GM12878 (cell line): ENCODE measurements at regions not wholly inside any gene's neighbourhood (a gene's known extent, or its start where the extent isn't known, plus 50 kb on each side); places are given as distances from the start of the nearest gene placed in this dataset.

Experiments used
- ATAC-seq: fragments of 200-7000 bp; cut with Tn5 transposase; 3 replicates; pipeline ENCODE4 v1.9.1; 2020; ENCODE audit warnings: mild to moderate bottlenecking, moderate library complexity
- BruUV-seq: library from RNA; stranded (reverse); fragments of 400-500 nt; replicated peaks from 2 replicates; lab custom pipeline; 2021; lab: Mats Ljungman, UMichigan
- CTCF ChIA-PET: fragments of 300-600 bp; sonication (Branson Sonifier 250); formaldehyde crosslinking; extraction: SDS; loops from one replicate; lab custom pipeline; 2021; ENCODE audit warnings: inconsistent platforms; lab: Yijun Ruan, JAX
- POLR2A ChIA-PET: fragments of 350-600 bp; formaldehyde crosslinking; extraction: SDS; loops from one replicate; lab custom pipeline; 2021; ENCODE audit warnings: inconsistent platforms; lab: Charles Lee
- RAD21 ChIA-PET: fragments of 300-600 bp; sonication (Branson Sonifier 250); formaldehyde crosslinking; loops from one replicate; lab custom pipeline; 2023; ENCODE audit warnings: antibody characterized with exemption; ENCODE audit not compliant: unreplicated experiment; lab: Charles Lee
- SMC1A ChIA-PET: fragments of 300-600 bp; sonication (Branson Sonifier 250); formaldehyde crosslinking; loops from one replicate; lab custom pipeline; 2023; ENCODE audit not compliant: unreplicated experiment, uncharacterized antibody; lab: Charles Lee
- DNase-seq: peaks from one replicate; pipeline ENCODE4 v3.0.0-alpha.2; 2011; ENCODE audit warnings: low read depth, low spot score
- FAIRE-seq: peaks from 3 replicates; lab custom pipeline; 2011; peaks lifted over from hg19 to GRCh38; lab: Jason Lieb, UNC
- H2AFZ ChIP-seq: 2 replicates; pipeline ENCODE4 v1.6.0; 2011; ENCODE audit warnings: low read depth, low read length, control low read depth; ENCODE audit not compliant: control insufficient read depth
- H3K27ac ChIP-seq: 2 replicates; pipeline ENCODE4 v1.5.1; 2011; ENCODE audit warnings: control low read depth; ENCODE audit not compliant: control insufficient read depth, insufficient read depth
- H3K27me3 ChIP-seq, 2 experiments: replicated peaks in 1 of 2; 2 replicates each; pipeline versions ENCODE4 v1.6.0 to v1.6.1; 2011; ENCODE audit warnings: low read length in 1 of 2; ENCODE audit not compliant: control insufficient read depth in 2 of 2, insufficient read depth in 2 of 2
- H3K36me3 ChIP-seq, 2 experiments: 2 replicates each; pipeline ENCODE4 v1.5.1; 2011; ENCODE audit warnings: low read length in 1 of 2; ENCODE audit not compliant: control insufficient read depth in 2 of 2, insufficient read depth in 2 of 2
- H3K4me1 ChIP-seq: 2 replicates; pipeline ENCODE4 v1.6.1; 2011; ENCODE audit warnings: mild to moderate bottlenecking, low read length, moderate library complexity, mixed read lengths; ENCODE audit not compliant: control insufficient read depth, insufficient read depth
- H3K4me2 ChIP-seq: 2 replicates; pipeline ENCODE4 v1.6.0; 2011; ENCODE audit warnings: control low read depth; ENCODE audit not compliant: control insufficient read depth, insufficient read depth
- H3K4me3 ChIP-seq: fragments of 200-600 bp; sonication (generic); 2 replicates; pipeline ENCODE4 v1.5.1; 2016
- H3K79me2 ChIP-seq: 2 replicates; pipeline ENCODE4 v1.6.0; 2011; ENCODE audit warnings: low read length; ENCODE audit not compliant: control insufficient read depth, insufficient read depth
- H3K9ac ChIP-seq: 2 replicates; pipeline ENCODE4 v1.8.0; 2011; ENCODE audit warnings: low read length, control low read depth, mixed read lengths; ENCODE audit not compliant: control insufficient read depth, insufficient read depth
- H3K9me3 ChIP-seq: replicated peaks from 3 replicates; pipeline ENCODE4 v1.5.1; 2011; ENCODE audit warnings: mild to moderate bottlenecking, low read length; ENCODE audit not compliant: control insufficient read depth, insufficient read depth
- H4K20me1 ChIP-seq: 2 replicates; pipeline ENCODE4 v1.6.0; 2011; ENCODE audit not compliant: control insufficient read depth, insufficient read depth
- BMI1 ChIP-seq: fragments of 450-650 bp; IDR thresholded peaks from 2 replicates; pipeline ENCODE4 v1.6.1; 2016; ENCODE audit warnings: mild to moderate bottlenecking, moderate library complexity, borderline replicate concordance
- NR2F1 ChIP-seq: fragments of 450-650 bp; conservative IDR thresholded peaks from 2 replicates; pipeline ENCODE4 v1.6.1; 2017; ENCODE audit warnings: mild to moderate bottlenecking
- SMAD1 ChIP-seq: fragments of 450-650 bp; IDR thresholded peaks from 2 replicates; pipeline ENCODE4 v1.6.1; 2018; ENCODE audit warnings: mild to moderate bottlenecking, low read depth; ENCODE audit not compliant: partially characterized antibody
- YBX1 ChIP-seq: fragments of 450-650 bp; IDR thresholded peaks from 2 replicates; pipeline ENCODE4 v1.6.1; 2016; ENCODE audit warnings: antibody characterized with exemption
- WGBS: methylation state at CpG from one replicate; pipeline ENCODE4 v1.1.6; 2016; ENCODE audit warnings: low lambda C conversion rate; ENCODE audit not compliant: insufficient replicate concordance, insufficient coverage; ENCODE audit errors: missing lambda C conversion rate; 5-methylcytosine and 5-hydroxymethylcytosine counted together
- in situ Hi-C: fragments of 300-500 bp; cut with MboI; formaldehyde crosslinking; loops from 9 replicates; pipeline ENCODE4 v1.14.3; 2018; ENCODE audit warnings: mixed read lengths
- intact Hi-C: fragments of 100-400 bp; cut with micrococcal nuclease; formaldehyde crosslinking; loops from one replicate; pipeline ENCODE4 v1.14.2; 2022; ENCODE audit not compliant: unreplicated experiment
- TF ChIP-seq, protein P1 (sequence below): IDR thresholded peaks from 2 replicates; pipeline ENCODE4 v1.6.1; 2012; ENCODE audit warnings: low read depth, low read length, improper control_type of control experiment
- TF ChIP-seq, protein P2 (sequence below), 3 experiments: IDR thresholded peaks in 2 of 3; conservative IDR thresholded peaks in 1 of 3; 2 replicates each; pipeline ENCODE4 v1.5.1; 2011; ENCODE audit warnings: low read depth in 3 of 3, low read length in 3 of 3, mild to moderate bottlenecking in 3 of 3, control low read depth in 2 of 3, moderate library complexity in 2 of 3, inconsistent platforms in 1 of 3, mixed read lengths in 1 of 3; ENCODE audit not compliant: control insufficient read depth in 2 of 3, insufficient read depth in 1 of 3; ENCODE audit errors: extremely low read depth in 1 of 3

DNA sequence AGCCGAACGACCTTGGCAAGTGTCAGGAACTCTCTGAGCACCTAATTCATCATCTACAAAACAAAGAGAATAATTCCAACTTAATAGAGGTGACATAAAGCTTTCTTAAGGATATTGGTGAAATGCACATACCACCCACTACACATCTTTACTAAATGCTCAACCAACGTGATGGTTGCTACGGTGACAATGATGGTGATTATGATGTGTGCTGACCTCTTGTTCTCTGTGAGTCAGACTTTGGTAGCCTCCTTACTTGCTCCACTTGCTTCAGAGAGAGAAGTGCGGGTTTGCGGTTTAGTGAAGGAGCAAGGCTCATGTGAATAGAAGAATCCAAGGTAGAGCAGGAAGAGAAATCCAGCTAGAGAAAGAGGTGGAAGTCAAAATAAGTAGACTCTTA lies 52.8 kb upstream of the CLNK start:
- H3K9me3 ChIP-seq = no peaks in the 10 kb centered on the region; the same call in 1 of the 3 replicates
- BruUV-seq = no TSS peak
- in situ Hi-C loops (no loop called here), intact Hi-C loops (loop anchor here (10.0 kb wide), 1 partner anchor 733 kb away; no protein-coding TSS in a partner anchor)
- H3K27me3 ChIP-seq = no peaks in the 10 kb centered on the region
- peaks cover 19% of the 10 kb centered on the region for H3K4me1 ChIP-seq
- 95% methylated on average over 6 of the region's 6 CpGs for WGBS
- H3K4me2 ChIP-seq = no peak overlapping the region
- SMC1A ChIA-PET = interaction anchor here (1.5 to 6.9 kb wide), 2 partner anchors 9 to 155 kb away, joined by 4 to 95 read pairs; no protein-coding TSS in a partner anchor
- H3K79me2 ChIP-seq = no peaks in the 10 kb centered on the region
- FAIRE-seq = no peak
- POLR2A ChIA-PET = interaction anchor here (1.0 kb wide), 1 partner anchor 10 kb away, joined by 7 read pairs; no protein-coding TSS in a partner anchor
- no peak overlapping the region for H3K27ac ChIP-seq
- H2AFZ ChIP-seq = no peak overlapping the region
- H3K4me3 ChIP-seq = no peak overlapping the region
- CTCF ChIA-PET = interaction anchor here (0.5 to 1.5 kb wide), 3 partner anchors 9 to 110 kb away, joined by 4 to 5 read pairs (median 5); no protein-coding TSS in a partner anchor
- TF ChIP-seq YBX1 (no peak), BMI1 (peak; percentile 56; the same call in 1 of the 2 replicates), NR2F1 (0 out of 2 replicates have a peak, but pooled peaks have one; percentile 31)
- no peak for ATAC-seq
- H4K20me1 ChIP-seq = no peaks in the 10 kb centered on the region
- DNase-seq = no peak
- RAD21 ChIA-PET = interaction anchor here (1.6 to 3.1 kb wide), 2 partner anchors 9 to 10 kb away, joined by 4 to 13 read pairs; no protein-coding TSS in a partner anchor
- no peak overlapping the region for H3K9ac ChIP-seq
- H3K36me3 ChIP-seq = no peaks in the 10 kb centered on the region

DNA sequence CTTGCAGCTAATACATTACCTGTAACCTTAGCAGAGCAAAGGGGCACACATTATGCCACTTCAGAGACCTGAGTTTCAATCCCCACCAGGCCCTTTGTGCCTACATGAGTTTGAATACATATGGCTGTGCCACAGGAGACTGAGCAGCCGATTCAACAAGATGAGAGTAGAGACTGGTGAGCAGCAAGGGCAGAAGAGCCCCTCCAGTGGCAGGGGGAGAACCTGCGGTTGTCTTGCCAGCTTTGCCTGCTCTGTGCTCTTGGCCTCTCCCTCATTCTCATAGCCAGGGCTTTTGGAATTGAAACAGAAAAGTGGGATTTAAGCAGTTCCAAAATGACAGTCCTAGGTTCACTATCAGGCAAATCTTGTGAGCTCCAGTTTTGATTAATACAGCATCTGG lies 52.3 kb upstream of the CLNK start:
- peaks cover 19% of the 10 kb centered on the region for H3K4me1 ChIP-seq
- intact Hi-C loops = loop anchor here (10.0 kb wide), 1 partner anchor 732 kb away; no protein-coding TSS in a partner anchor
- BruUV-seq = no TSS peak
- TF ChIP-seq SMAD1 = no peak
- TF ChIP-seq, protein P1, sequence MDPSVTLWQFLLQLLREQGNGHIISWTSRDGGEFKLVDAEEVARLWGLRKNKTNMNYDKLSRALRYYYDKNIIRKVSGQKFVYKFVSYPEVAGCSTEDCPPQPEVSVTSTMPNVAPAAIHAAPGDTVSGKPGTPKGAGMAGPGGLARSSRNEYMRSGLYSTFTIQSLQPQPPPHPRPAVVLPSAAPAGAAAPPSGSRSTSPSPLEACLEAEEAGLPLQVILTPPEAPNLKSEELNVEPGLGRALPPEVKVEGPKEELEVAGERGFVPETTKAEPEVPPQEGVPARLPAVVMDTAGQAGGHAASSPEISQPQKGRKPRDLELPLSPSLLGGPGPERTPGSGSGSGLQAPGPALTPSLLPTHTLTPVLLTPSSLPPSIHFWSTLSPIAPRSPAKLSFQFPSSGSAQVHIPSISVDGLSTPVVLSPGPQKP = no peak
- TF ChIP-seq, protein P2, sequence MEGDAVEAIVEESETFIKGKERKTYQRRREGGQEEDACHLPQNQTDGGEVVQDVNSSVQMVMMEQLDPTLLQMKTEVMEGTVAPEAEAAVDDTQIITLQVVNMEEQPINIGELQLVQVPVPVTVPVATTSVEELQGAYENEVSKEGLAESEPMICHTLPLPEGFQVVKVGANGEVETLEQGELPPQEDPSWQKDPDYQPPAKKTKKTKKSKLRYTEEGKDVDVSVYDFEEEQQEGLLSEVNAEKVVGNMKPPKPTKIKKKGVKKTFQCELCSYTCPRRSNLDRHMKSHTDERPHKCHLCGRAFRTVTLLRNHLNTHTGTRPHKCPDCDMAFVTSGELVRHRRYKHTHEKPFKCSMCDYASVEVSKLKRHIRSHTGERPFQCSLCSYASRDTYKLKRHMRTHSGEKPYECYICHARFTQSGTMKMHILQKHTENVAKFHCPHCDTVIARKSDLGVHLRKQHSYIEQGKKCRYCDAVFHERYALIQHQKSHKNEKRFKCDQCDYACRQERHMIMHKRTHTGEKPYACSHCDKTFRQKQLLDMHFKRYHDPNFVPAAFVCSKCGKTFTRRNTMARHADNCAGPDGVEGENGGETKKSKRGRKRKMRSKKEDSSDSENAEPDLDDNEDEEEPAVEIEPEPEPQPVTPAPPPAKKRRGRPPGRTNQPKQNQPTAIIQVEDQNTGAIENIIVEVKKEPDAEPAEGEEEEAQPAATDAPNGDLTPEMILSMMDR (IDR thresholded peaks at IDR 0.05 in 2 of 3, conservative IDR thresholded peaks at IDR 0.05 in 1 of 3; ENCODE audit: control insufficient read depth in 2 of 3, extremely low read depth in 1 of 3, insufficient read depth in 1 of 3, low read depth in 3 of 3, low read length in 3 of 3) = peak in 1 of 3 experiments; percentile 8; a peak in 1 of 6 replicates
- TF ChIP-seq, all 136 proteins: peak for 1
- DNase-seq (no peak), ATAC-seq (no peak), FAIRE-seq (no peak)
- Histone ChIP-seq H3K9ac (no peak overlapping the region), H3K4me2 (no peak overlapping the region), H2AFZ (no peak overlapping the region), H3K79me2 (no peaks in the 10 kb centered on the region), H3K4me3 (no peak overlapping the region), H3K36me3 (no peaks in the 10 kb centered on the region), H3K27me3 (no peaks in the 10 kb centered on the region), H4K20me1 (no peaks in the 10 kb centered on the region), H3K27ac (no peak overlapping the region), H3K9me3 (no peaks in the 10 kb centered on the region; the same call in 1 of the 3 replicates)
- RAD21 ChIA-PET = interaction anchor here (1.6 to 3.1 kb wide), 2 partner anchors 9 to 10 kb away, joined by 4 to 13 read pairs; no protein-coding TSS in a partner anchor
- POLR2A ChIA-PET = interaction anchor here (1.0 kb wide), 1 partner anchor 10 kb away, joined by 7 read pairs; no protein-coding TSS in a partner anchor
- CTCF ChIA-PET = interaction anchor here (0.5 to 1.5 kb wide), 6 partner anchors 9 to 152 kb away, joined by 3 to 5 read pairs (median 4); no protein-coding TSS in a partner anchor
- 78% methylated on average over 2 of the region's 2 CpGs for WGBS
- in situ Hi-C loops = no loop called here
- SMC1A ChIA-PET = interaction anchor here (0.9 to 6.9 kb wide), 3 partner anchors 9 to 154 kb away, joined by 3 to 95 read pairs (median 4); no protein-coding TSS in a partner anchor
